Breast epithelium (tissue), 4 donors: ENCODE measurements at regions not wholly inside any gene's neighbourhood (a gene's known extent, or its start where the extent isn't known, plus 50 kb on each side); places are given as distances from the start of the nearest gene placed in this dataset.

Experiments used
- DNase-seq, 2 donors: peaks; one replicate each; pipeline ENCODE4 v3.0.0-alpha.2; 2019; ENCODE audit warnings: low spot score in 2 of 2
- H3K27ac ChIP-seq, 2 donors: fragments of 200-600 bp; sonication (generic) in 1 of 2; one replicate each; pipeline ENCODE4 v1.5.1; 2016 to 2019; ENCODE audit warnings: mild to moderate bottlenecking in 1 of 2
- H3K27me3 ChIP-seq, 2 donors: fragments of 200-600 bp; sonication (generic) in 1 of 2; one replicate each; pipeline versions ENCODE4 v1.5.1 to v1.6.0; 2017 to 2019; ENCODE audit warnings: control low read depth in 1 of 2, mild to moderate bottlenecking in 1 of 2
- H3K36me3 ChIP-seq: fragments of 200-600 bp; one replicate; pipeline ENCODE4 v1.5.1; 2019
- H3K4me1 ChIP-seq, 2 donors: fragments of 200-600 bp; sonication (generic); one replicate each; pipeline ENCODE4 v1.5.1; 2016 to 2019; ENCODE audit warnings: control low read depth in 1 of 2
- H3K4me3 ChIP-seq, 3 donors: fragments of 200-600 bp; sonication (generic); 1 replicate in 2 of 3; 2 replicates in 1 of 3; pipeline ENCODE4 v1.5.1; 2016 to 2019; ENCODE audit warnings: mild to moderate bottlenecking in 3 of 3, moderate library complexity in 2 of 3
- H3K9me3 ChIP-seq, 2 donors: fragments of 200-600 bp; sonication (generic) in 1 of 2; one replicate each; pipeline ENCODE4 v1.5.1; 2016 to 2019; ENCODE audit warnings: control low read depth in 1 of 2
- POLR2A ChIP-seq: fragments of 450-650 bp; IDR thresholded peaks from one replicate; pipeline ENCODE4 v1.6.1; 2016; ENCODE audit warnings: antibody characterized with exemption, mild to moderate bottlenecking, moderate library complexity
- POLR2AphosphoS5 ChIP-seq, 3 donors: sonication (generic); formaldehyde crosslinking; IDR thresholded peaks; one replicate each; pipeline ENCODE4 v1.6.1; 2017; ENCODE audit warnings: antibody characterized with exemption in 3 of 3
- intact Hi-C: fragments of 100-400 bp; cut with DNase I; formaldehyde crosslinking; loops from one replicate; pipeline ENCODE4 v1.15.1; 2023; ENCODE audit warnings: low total_unique reads
- TF ChIP-seq, protein P1 (sequence below), 3 donors: fragments of 450-650 bp; IDR thresholded peaks; one replicate each; pipeline ENCODE4 v1.5.1; 2016 to 2017; ENCODE audit warnings: antibody characterized with exemption in 3 of 3, mild to moderate bottlenecking in 3 of 3, moderate library complexity in 3 of 3

- DNase-seq: no peak
- intact Hi-C loops: no loop called here
- Histone ChIP-seq H3K4me1 (no peaks in the 10 kb centered on the region), H3K9me3 (peaks cover 0 to 4% of the 10 kb centered on the region in 2 donors), H3K27me3 (peaks cover 0 to 2% of the 10 kb centered on the region in 2 donors), H3K27ac (no peak overlapping the region), H3K4me3 (no peak overlapping the region), H3K36me3 (no peaks in the 10 kb centered on the region)
- TF ChIP-seq POLR2AphosphoS5 (IDR thresholded peaks at IDR 0.05) (no peak), POLR2A (no peak)
- TF ChIP-seq, protein P1, sequence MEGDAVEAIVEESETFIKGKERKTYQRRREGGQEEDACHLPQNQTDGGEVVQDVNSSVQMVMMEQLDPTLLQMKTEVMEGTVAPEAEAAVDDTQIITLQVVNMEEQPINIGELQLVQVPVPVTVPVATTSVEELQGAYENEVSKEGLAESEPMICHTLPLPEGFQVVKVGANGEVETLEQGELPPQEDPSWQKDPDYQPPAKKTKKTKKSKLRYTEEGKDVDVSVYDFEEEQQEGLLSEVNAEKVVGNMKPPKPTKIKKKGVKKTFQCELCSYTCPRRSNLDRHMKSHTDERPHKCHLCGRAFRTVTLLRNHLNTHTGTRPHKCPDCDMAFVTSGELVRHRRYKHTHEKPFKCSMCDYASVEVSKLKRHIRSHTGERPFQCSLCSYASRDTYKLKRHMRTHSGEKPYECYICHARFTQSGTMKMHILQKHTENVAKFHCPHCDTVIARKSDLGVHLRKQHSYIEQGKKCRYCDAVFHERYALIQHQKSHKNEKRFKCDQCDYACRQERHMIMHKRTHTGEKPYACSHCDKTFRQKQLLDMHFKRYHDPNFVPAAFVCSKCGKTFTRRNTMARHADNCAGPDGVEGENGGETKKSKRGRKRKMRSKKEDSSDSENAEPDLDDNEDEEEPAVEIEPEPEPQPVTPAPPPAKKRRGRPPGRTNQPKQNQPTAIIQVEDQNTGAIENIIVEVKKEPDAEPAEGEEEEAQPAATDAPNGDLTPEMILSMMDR (IDR thresholded peaks at IDR 0.05): no peak
These were observed 190.1 kb upstream of the CDH4 start for GRCh38 chr20:61061981-61062380.

GRCh38 chr20:61065853-61066252 is 186.2 kb upstream of the CDH4 start:
- H3K27me3 ChIP-seq: no peaks in the 10 kb centered on the region
- TF ChIP-seq POLR2A: no peak
- no peak for TF ChIP-seq POLR2AphosphoS5 (IDR thresholded peaks at IDR 0.05)
- TF ChIP-seq, protein P1 (IDR thresholded peaks at IDR 0.05): no peak
- H3K9me3 ChIP-seq: peaks cover 0 to 4% of the 10 kb centered on the region in 2 donors
- intact Hi-C loops: no loop called here
- no peaks in the 10 kb centered on the region for H3K4me1 ChIP-seq
- DNase-seq: no peak
- H3K36me3 ChIP-seq: no peaks in the 10 kb centered on the region
- H3K27ac ChIP-seq: no peak overlapping the region
- no peak overlapping the region for H3K4me3 ChIP-seq

GRCh38 chr20:61066526-61066925 is 185.5 kb upstream of the CDH4 start:
- no peaks in the 10 kb centered on the region for H3K27me3 ChIP-seq
- no peak overlapping the region for H3K27ac ChIP-seq
- H3K4me1 ChIP-seq: no peaks in the 10 kb centered on the region
- no peak overlapping the region for H3K4me3 ChIP-seq
- no peaks in the 10 kb centered on the region for H3K9me3 ChIP-seq
- TF ChIP-seq POLR2AphosphoS5 (IDR thresholded peaks at IDR 0.05): no peak
- TF ChIP-seq, protein P1 (IDR thresholded peaks at IDR 0.05): no peak
- no peak for TF ChIP-seq POLR2A
- intact Hi-C loops: no loop called here
- no peaks in the 10 kb centered on the region for H3K36me3 ChIP-seq
- no peak for DNase-seq

- Histone ChIP-seq H3K27me3 (no peaks in the 10 kb centered on the region), H3K4me3 (no peak overlapping the region), H3K4me1 (no peaks in the 10 kb centered on the region), H3K9me3 (no peaks in the 10 kb centered on the region), H3K36me3 (no peaks in the 10 kb centered on the region), H3K27ac (no peak overlapping the region)
- TF ChIP-seq POLR2AphosphoS5 (IDR thresholded peaks at IDR 0.05) (no peak), POLR2A (no peak)
- TF ChIP-seq, protein P1 (IDR thresholded peaks at IDR 0.05): no peak
- no peak for DNase-seq
- intact Hi-C loops: no loop called here
These were observed 184.8 kb upstream of the CDH4 start for GRCh38 chr20:61067221-61067620.

- Histone ChIP-seq H3K4me1 (no peaks in the 10 kb centered on the region), H3K27me3 (no peaks in the 10 kb centered on the region), H3K27ac (no peak overlapping the region), H3K4me3 (no peak overlapping the region), H3K9me3 (no peaks in the 10 kb centered on the region), H3K36me3 (no peaks in the 10 kb centered on the region)
- no peak for DNase-seq
- intact Hi-C loops: loop anchor here (5.0 kb wide), 1 partner anchor 145 kb away; no protein-coding TSS in a partner anchor
- TF ChIP-seq POLR2AphosphoS5 (IDR thresholded peaks at IDR 0.05) (no peak), POLR2A (no peak)
- TF ChIP-seq, protein P1 (IDR thresholded peaks at IDR 0.05): no peak
These were observed 179.7 kb upstream of the CDH4 start for GRCh38 chr20:61072398-61072797.
